A673 (cell line): ENCODE measurements at regions not wholly inside any gene's neighbourhood (a gene's known extent, or its start where the extent isn't known, plus 50 kb on each side); places are given as distances from the start of the nearest gene placed in this dataset.

Experiments used
- CTCF ChIP-seq: fragments of 300-800, 200-600 bp; sonication (generic); conservative IDR thresholded peaks from 2 replicates; pipeline ENCODE4 v1.5.1; 2017; ENCODE audit warnings: low read depth, mild to moderate bottlenecking, antibody characterized with exemption, low read length, moderate library complexity, mixed read lengths
- EZH2 ChIP-seq: fragments of 200-600 bp; sonication (generic); IDR thresholded peaks from 2 replicates; pipeline ENCODE4 v1.6.1; 2017; ENCODE audit warnings: borderline replicate concordance, low read depth, mild to moderate bottlenecking, mixed read lengths, antibody characterized with exemption, low read length; ENCODE audit not compliant: poor library complexity, severe bottlenecking

DNA sequence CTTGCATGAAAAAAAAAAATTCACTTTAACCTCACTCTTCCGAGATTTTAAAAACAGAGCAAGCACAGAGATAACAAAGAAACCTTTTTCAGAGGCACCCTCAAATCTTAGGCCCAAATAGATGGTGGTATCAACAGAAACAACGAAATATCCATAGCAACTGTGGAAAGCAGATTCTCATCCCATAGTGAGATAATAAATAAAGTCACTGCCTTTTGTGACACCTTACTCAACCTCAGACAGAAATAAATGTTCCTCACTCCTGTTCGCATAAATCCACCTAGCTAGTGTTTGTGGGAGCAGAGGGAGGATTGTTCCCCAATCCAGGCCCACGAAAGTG is 60.9 kb upstream of the RTN4 start:
- no peak for TF ChIP-seq EZH2
- TF ChIP-seq CTCF, result no peak
